ENCODE measurements at regions not wholly inside any gene's neighbourhood (a gene's known extent, or its start where the extent isn't known, plus 50 kb on each side); places are given as distances from the start of the nearest gene placed in this dataset.

DNA sequence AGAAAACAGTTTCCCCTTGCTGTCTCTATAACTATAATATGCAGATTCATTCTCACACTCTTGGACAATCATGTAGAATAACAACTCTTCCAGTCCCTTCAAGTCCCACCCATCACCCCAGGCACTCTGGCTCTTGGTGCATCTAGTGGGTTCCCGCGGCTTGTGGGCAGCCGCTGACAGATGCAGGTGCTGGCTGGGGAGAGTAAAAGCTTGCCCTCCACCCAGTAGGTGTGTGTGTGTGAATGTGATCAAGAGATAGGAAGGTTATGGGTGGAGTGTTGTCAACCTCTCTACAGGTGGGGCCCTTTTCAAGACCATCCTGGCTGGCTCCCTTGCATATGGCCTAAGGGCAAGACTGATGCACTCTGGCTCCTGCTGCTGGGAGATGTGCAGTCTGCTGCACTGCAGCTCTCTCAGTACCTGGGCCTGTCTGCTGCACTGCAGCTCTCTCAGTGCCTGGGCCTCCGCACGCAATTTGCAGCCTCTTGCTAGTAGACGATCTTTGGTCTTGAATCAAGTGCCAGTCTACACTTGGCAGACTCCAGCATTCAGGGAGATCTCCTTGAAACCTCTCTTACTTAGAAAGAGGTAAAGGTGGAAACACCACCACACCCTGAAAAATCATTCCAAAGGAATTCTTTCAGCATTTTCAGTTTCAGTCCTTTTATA lies 189.7 kb upstream of the GDNF start:
- TF ChIP-seq POLR2AphosphoS5 (IDR thresholded peaks at IDR 0.05) (no peak), CTCF (IDR thresholded peaks at IDR 0.05) (no peak)
